ENCODE measurements at regions not wholly inside any gene's neighbourhood (a gene's known extent, or its start where the extent isn't known, plus 50 kb on each side); places are given as distances from the start of the nearest gene placed in this dataset.
A peak's percentile ranks its signal among the peaks of the same experiment; 100 is the strongest.

DNA sequence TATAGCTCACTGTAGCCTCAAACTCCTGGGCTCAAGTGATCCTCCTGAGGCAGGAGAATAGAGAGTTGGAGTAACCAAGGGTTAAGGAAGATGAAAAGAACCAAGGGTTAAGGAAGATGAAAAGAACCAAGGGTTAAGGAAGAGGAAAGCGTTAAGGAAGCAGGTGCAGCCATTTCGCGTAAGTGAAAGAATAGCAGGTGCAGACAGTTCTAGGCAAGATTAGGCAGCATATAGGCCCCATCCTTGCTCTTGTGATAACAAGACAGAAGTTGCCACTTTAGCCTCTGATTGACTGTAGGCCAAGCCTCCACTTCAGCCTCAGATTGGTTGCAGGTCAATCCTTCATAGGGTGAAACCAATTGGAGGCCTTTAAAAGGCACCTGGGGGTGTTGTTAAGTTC lies 677.4 kb downstream of the PDCD6IP start:
- H3K4me1 ChIP-seq (ENCODE audit: low read length), result no peaks in the 10 kb centered on the region
- no peaks in the 10 kb centered on the region for H3K79me2 ChIP-seq (ENCODE audit: low read length)
- no peak overlapping the region for H2AFZ ChIP-seq (ENCODE audit: low read depth, low read length)
- no peaks in the 10 kb centered on the region; the same call in 1 of the 2 replicates for H3K9me3 ChIP-seq (ENCODE audit: insufficient read depth, low read length)
- H3K27me3 ChIP-seq (ENCODE audit: low read depth, low read length), result no peaks in the 10 kb centered on the region
- H3K4me3 ChIP-seq (ENCODE audit: low read length), result no peak overlapping the region
- TF ChIP-seq EZH2phosphoT487 (IDR thresholded peaks at IDR 0.05; ENCODE audit: low read depth), result no peak
- TF ChIP-seq, protein P1, sequence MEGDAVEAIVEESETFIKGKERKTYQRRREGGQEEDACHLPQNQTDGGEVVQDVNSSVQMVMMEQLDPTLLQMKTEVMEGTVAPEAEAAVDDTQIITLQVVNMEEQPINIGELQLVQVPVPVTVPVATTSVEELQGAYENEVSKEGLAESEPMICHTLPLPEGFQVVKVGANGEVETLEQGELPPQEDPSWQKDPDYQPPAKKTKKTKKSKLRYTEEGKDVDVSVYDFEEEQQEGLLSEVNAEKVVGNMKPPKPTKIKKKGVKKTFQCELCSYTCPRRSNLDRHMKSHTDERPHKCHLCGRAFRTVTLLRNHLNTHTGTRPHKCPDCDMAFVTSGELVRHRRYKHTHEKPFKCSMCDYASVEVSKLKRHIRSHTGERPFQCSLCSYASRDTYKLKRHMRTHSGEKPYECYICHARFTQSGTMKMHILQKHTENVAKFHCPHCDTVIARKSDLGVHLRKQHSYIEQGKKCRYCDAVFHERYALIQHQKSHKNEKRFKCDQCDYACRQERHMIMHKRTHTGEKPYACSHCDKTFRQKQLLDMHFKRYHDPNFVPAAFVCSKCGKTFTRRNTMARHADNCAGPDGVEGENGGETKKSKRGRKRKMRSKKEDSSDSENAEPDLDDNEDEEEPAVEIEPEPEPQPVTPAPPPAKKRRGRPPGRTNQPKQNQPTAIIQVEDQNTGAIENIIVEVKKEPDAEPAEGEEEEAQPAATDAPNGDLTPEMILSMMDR (IDR thresholded peaks at IDR 0.05; ENCODE audit: low read depth, low read length), result no peak
- H4K20me1 ChIP-seq (ENCODE audit: insufficient read depth, low read length), result no peaks in the 10 kb centered on the region
- H3K27ac ChIP-seq (ENCODE audit: low read length), result no peak overlapping the region
- H3K4me2 ChIP-seq (ENCODE audit: low read length), result no peak overlapping the region
- no peaks in the 10 kb centered on the region for H3K36me3 ChIP-seq (replicated peaks; ENCODE audit: low read depth, low read length)
- H3K9ac ChIP-seq (ENCODE audit: low read length), result no peak overlapping the region

DNA sequence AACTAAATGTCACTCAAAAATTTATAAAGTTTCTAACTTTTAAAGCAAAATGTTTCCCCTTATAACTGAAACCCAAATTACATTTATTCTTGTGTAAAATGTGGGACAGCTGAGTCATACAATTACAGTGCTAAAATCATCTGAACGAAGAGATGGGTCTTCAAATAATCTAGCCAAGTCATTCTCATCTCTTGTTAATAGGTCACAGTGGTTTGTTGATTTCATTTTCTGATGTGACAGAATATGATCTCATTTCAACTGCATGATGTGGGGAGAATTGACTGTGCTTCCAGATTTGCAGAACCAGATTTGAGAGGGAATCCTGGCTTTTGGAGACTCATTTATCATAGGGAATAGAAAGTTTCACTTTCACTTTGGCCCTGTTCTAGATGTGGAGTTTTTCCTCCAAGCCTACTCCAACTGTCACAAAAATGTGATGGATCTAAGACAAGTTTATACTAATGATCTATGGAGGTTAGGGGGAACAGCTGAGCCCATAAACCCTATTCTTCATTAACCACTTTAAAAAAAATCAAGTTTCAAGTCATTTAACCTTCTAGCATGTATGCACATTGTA lies 685.0 kb downstream of the PDCD6IP start:
- no peaks in the 10 kb centered on the region for H4K20me1 ChIP-seq (ENCODE audit: insufficient read depth, low read length)
- no peaks in the 10 kb centered on the region for H3K27me3 ChIP-seq (ENCODE audit: low read depth, low read length)
- no peak overlapping the region for H3K4me3 ChIP-seq (ENCODE audit: low read length)
- H3K79me2 ChIP-seq (ENCODE audit: low read length), result no peaks in the 10 kb centered on the region
- H3K9me3 ChIP-seq (ENCODE audit: insufficient read depth, low read length), result no peaks in the 10 kb centered on the region
- H3K36me3 ChIP-seq (replicated peaks; ENCODE audit: low read depth, low read length), result no peaks in the 10 kb centered on the region
- no peak for TF ChIP-seq EZH2phosphoT487 (IDR thresholded peaks at IDR 0.05; ENCODE audit: low read depth)
- TF ChIP-seq, protein P1 (IDR thresholded peaks at IDR 0.05; ENCODE audit: low read depth, low read length), result no peak
- peak overlapping the region; percentile 33 for H3K4me2 ChIP-seq (ENCODE audit: low read length)
- H3K4me1 ChIP-seq (ENCODE audit: low read length), result peaks cover 11% of the 10 kb centered on the region; the same call in 1 of the 2 replicates
- 0 out of 2 replicates have a peak overlapping the region, but pooled peaks have one; percentile 19 for H2AFZ ChIP-seq (ENCODE audit: low read depth, low read length)
- no peak overlapping the region for H3K27ac ChIP-seq (ENCODE audit: low read length)
- no peak overlapping the region for H3K9ac ChIP-seq (ENCODE audit: low read length)

DNA sequence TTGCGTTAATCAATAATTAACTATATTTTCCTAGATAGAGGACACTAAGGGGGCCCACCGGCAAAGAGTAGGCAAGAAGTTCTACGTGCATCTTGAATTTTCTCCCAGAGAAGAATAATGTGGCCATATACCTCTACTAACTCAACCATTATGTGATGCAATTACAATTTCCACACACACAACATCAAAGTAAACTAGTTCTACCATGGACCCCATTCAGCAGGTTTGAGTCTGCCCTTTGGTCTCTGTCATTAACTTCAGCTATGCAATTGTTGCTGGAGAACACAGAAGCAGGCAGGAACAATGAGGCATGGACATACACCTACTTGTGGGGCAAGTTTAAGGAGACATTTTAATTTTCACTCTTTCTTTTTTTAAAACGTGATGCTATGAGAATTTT lies 705.9 kb downstream of the PDCD6IP start:
- Histone ChIP-seq H3K36me3 (replicated peaks; ENCODE audit: low read depth, low read length) (no peaks in the 10 kb centered on the region), H3K4me1 (ENCODE audit: low read length) (peaks cover 11% of the 10 kb centered on the region), H3K9me3 (ENCODE audit: insufficient read depth, low read length) (no peaks in the 10 kb centered on the region), H2AFZ (ENCODE audit: low read depth, low read length) (no peak overlapping the region), H3K79me2 (ENCODE audit: low read length) (no peaks in the 10 kb centered on the region), H4K20me1 (ENCODE audit: insufficient read depth, low read length) (no peaks in the 10 kb centered on the region), H3K4me3 (ENCODE audit: low read length) (no peak overlapping the region), H3K27ac (ENCODE audit: low read length) (no peak overlapping the region), H3K27me3 (ENCODE audit: low read depth, low read length) (peaks cover 17% of the 10 kb centered on the region), H3K4me2 (ENCODE audit: low read length) (no peak overlapping the region), H3K9ac (ENCODE audit: low read length) (no peak overlapping the region)
- TF ChIP-seq, protein P1 (IDR thresholded peaks at IDR 0.05; ENCODE audit: low read depth, low read length), result no peak
- no peak for TF ChIP-seq EZH2phosphoT487 (IDR thresholded peaks at IDR 0.05; ENCODE audit: low read depth)

DNA sequence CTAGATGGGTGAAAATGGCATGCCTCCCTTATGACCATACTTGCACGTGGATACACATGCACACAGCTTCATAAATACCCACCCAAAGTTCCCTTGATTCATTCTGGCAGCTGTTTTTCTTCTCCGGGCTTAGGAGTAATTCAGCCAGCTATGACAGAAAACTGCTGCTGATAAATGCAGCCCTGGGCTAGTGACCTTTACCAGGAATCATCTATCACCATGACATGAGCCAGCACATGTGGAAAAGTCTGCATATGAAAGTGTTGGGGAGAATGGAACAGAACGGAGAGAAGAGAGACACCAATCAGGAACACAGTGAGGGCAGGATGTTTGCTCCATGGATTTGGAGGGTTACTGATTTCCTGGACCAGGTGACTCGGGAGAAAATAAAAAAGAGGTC lies 706.3 kb downstream of the PDCD6IP start:
- Histone ChIP-seq H4K20me1 (ENCODE audit: insufficient read depth, low read length) (no peaks in the 10 kb centered on the region), H3K9ac (ENCODE audit: low read length) (no peak overlapping the region), H3K4me2 (ENCODE audit: low read length) (no peak overlapping the region), H2AFZ (ENCODE audit: low read depth, low read length) (no peak overlapping the region), H3K79me2 (ENCODE audit: low read length) (no peaks in the 10 kb centered on the region), H3K9me3 (ENCODE audit: insufficient read depth, low read length) (no peaks in the 10 kb centered on the region), H3K4me3 (ENCODE audit: low read length) (no peak overlapping the region), H3K4me1 (ENCODE audit: low read length) (peaks cover 12% of the 10 kb centered on the region), H3K27ac (ENCODE audit: low read length) (no peak overlapping the region), H3K27me3 (ENCODE audit: low read depth, low read length) (peaks cover 21% of the 10 kb centered on the region), H3K36me3 (replicated peaks; ENCODE audit: low read depth, low read length) (no peaks in the 10 kb centered on the region)
- TF ChIP-seq, protein P1 (IDR thresholded peaks at IDR 0.05; ENCODE audit: low read depth, low read length), result no peak
- no peak for TF ChIP-seq EZH2phosphoT487 (IDR thresholded peaks at IDR 0.05; ENCODE audit: low read depth)
